T-cell (primary cell): ENCODE measurements at regions not wholly inside any gene's neighbourhood (a gene's known extent, or its start where the extent isn't known, plus 50 kb on each side); places are given as distances from the start of the nearest gene placed in this dataset.
"Not testable (repeated sequence)": the region's sequence is repeated elsewhere in the genome, so short reads cannot be mapped to it uniquely, and the experiment has no call there.

Source experiments
- ATAC-seq, 4 experiments: fragments of 200-7000 bp in 3 of 4; fragments of 150-1000 bp in 1 of 4; cut with Tn5 transposase; replicated peaks in 1 of 4; 1 replicate in 3 of 4; 2 replicates in 1 of 4; pipeline ENCODE4 v1.10.0; 2021; ENCODE audit warnings: moderate library complexity in 3 of 4, mild to moderate bottlenecking in 2 of 4, moderate number of reproducible peaks in 1 of 4
- CTCF ChIA-PET, 2 donors: fragments of 300-600 bp; sonication (Branson Sonifier 250); formaldehyde crosslinking; loops; one replicate each; lab custom pipeline; 2022; ENCODE audit warnings: antibody characterized with exemption in 2 of 2; lab: Charles Lee
- POLR2A ChIA-PET, 2 donors: fragments of 300-600 bp; sonication (Branson Sonifier 250); formaldehyde crosslinking; loops; one replicate each; lab custom pipeline; 2022; ENCODE audit warnings: antibody characterized with exemption in 2 of 2; lab: Charles Lee
- DNase-seq, 35 experiments: peaks; one replicate each; pipeline versions ENCODE4 v3.0.0 to v3.0.0-alpha.2; 2013 to 2023
- H3K27ac ChIP-seq: one replicate; pipeline ENCODE4 v1.5.1; 2013; ENCODE audit warnings: low read length
- H3K27me3 ChIP-seq, 2 experiments: replicated peaks in 1 of 2; 1 replicate in 1 of 2; 2 replicates in 1 of 2; pipeline versions ENCODE4 v1.6.1 to v1.7.0; 2013; ENCODE audit warnings: low read length in 1 of 2, mixed read lengths in 1 of 2; ENCODE audit not compliant: control insufficient read depth in 2 of 2, insufficient read depth in 2 of 2; ENCODE audit errors: extremely low read depth in 1 of 2
- H3K36me3 ChIP-seq, 2 donors: 1 replicate in 1 of 2; 2 replicates in 1 of 2; pipeline versions ENCODE4 v1.6.1 to v1.7.0; 2013; ENCODE audit warnings: low read length in 1 of 2; ENCODE audit not compliant: control insufficient read depth in 2 of 2, insufficient read depth in 1 of 2; ENCODE audit errors: extremely low read depth in 1 of 2
- H3K4me1 ChIP-seq, 2 experiments: 1 replicate in 1 of 2; 2 replicates in 1 of 2; pipeline versions ENCODE4 v1.6.1 to v1.7.0; 2013; ENCODE audit warnings: low read length in 2 of 2, mixed read lengths in 1 of 2; ENCODE audit not compliant: insufficient read depth in 2 of 2, control insufficient read depth in 1 of 2; ENCODE audit errors: extremely low read depth in 1 of 2
- H3K4me3 ChIP-seq, 2 donors: 1 replicate in 1 of 2; 2 replicates in 1 of 2; pipeline versions ENCODE4 v1.5.1 to v1.7.0; 2013; ENCODE audit warnings: mild to moderate bottlenecking in 2 of 2, low read length in 1 of 2, moderate library complexity in 1 of 2; ENCODE audit not compliant: control insufficient read depth in 1 of 2; ENCODE audit errors: extremely low read depth in 1 of 2
- H3K9me3 ChIP-seq: 2 replicates; pipeline ENCODE4 v1.7.0; 2013
- H3K27ac Mint-ChIP-seq, 2 donors: one replicate each; pipeline ENCODE4 v1.8.0; 2020 to 2021; ENCODE audit warnings: mild to moderate bottlenecking in 2 of 2, mixed read lengths in 2 of 2
- H3K27me3 Mint-ChIP-seq, 2 donors: one replicate each; pipeline ENCODE4 v1.8.0; 2021 to 2022; ENCODE audit warnings: mixed read lengths in 2 of 2
- H3K36me3 Mint-ChIP-seq: one replicate; pipeline ENCODE4 v1.8.0; 2021; ENCODE audit warnings: mixed read lengths
- H3K4me1 Mint-ChIP-seq, 3 donors: one replicate each; pipeline ENCODE4 v1.8.0; 2020 to 2022; ENCODE audit warnings: mixed read lengths in 3 of 3, mild to moderate bottlenecking in 1 of 3
- H3K4me3 Mint-ChIP-seq, 3 donors: one replicate each; pipeline ENCODE4 v1.8.0; 2020 to 2022; ENCODE audit warnings: mild to moderate bottlenecking in 3 of 3, mixed read lengths in 3 of 3, moderate library complexity in 3 of 3
- H3K9me3 Mint-ChIP-seq, 3 donors: one replicate each; pipeline ENCODE4 v1.8.0; 2020 to 2022; ENCODE audit warnings: mixed read lengths in 3 of 3
- WGBS: methylation state at CpG from one replicate; pipeline ENCODE4 v1.1.5; 2013; ENCODE audit warnings: missing lambda C conversion rate; ENCODE audit not compliant: insufficient coverage; 5-methylcytosine and 5-hydroxymethylcytosine counted together

DNA sequence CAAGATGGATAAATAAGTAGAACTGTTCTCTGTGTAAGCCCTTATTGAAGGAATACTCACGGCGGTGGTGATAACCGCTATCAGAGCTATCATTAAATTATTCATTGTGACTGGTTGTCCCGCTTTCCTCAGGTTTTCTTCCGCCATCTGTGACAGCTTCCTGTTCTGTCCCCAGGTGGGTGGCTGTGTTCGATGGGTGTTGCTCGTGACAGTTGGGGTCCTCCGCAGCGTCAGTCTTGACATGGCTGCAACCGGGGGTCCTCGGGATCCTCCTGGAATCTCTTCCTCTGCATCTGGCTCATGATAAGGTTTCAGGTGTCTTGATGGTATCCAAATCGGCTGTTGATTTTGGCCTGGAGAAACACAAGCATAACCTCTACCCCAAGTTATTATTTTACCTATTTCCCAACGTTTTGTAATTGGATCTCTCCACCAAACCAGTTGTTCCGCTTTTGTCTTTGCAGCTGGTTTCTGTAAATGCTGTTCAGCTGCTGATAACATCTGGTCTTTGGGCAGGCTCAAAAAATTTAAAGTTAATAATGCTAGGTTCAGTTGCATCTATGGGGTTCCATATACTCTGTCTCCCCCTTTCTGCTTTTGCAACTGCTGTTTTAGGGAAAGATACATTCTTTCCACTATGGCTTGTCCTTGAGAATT lies 58.1 kb upstream of the INSIG1 start:
- H3K36me3 Mint-ChIP-seq, H3K27ac ChIP-seq, H3K4me1 Mint-ChIP-seq, H3K27ac Mint-ChIP-seq, H3K4me3 Mint-ChIP-seq, ATAC-seq, CTCF ChIA-PET, H3K9me3 Mint-ChIP-seq, DNase-seq, H3K36me3 ChIP-seq, POLR2A ChIA-PET, H3K4me1 ChIP-seq, H3K4me3 ChIP-seq, H3K9me3 ChIP-seq: not testable (repeated sequence)
- peaks cover 0 to 15% of the 10 kb centered on the region in 2 experiments for H3K27me3 ChIP-seq
- WGBS = 31% methylated on average over 11 of the region's 14 CpGs
- H3K27me3 Mint-ChIP-seq = peaks cover 21 to 32% of the 10 kb centered on the region in 2 donors

- 82% methylated on average over 5 of the region's 5 CpGs for WGBS
- H3K36me3 Mint-ChIP-seq = no peaks in the 10 kb centered on the region
- no peak overlapping the region for H3K27ac Mint-ChIP-seq
- Histone ChIP-seq H3K27me3 (peaks cover 0 to 10% of the 10 kb centered on the region in 2 experiments), H3K4me3 (no peak overlapping the region), H3K27ac (no peak overlapping the region), H3K4me1 (no peaks in the 10 kb centered on the region), H3K36me3 (no peaks in the 10 kb centered on the region), H3K9me3 (no peaks in the 10 kb centered on the region)
- peaks cover 4 to 20% of the 10 kb centered on the region in 2 donors for H3K27me3 Mint-ChIP-seq
- ATAC-seq = no peak
- ChIA-PET CTCF (no interaction called here), POLR2A (no interaction called here)
- no peaks in the 10 kb centered on the region for H3K4me1 Mint-ChIP-seq
- H3K4me3 Mint-ChIP-seq = no peak overlapping the region
- DNase-seq = no peak
- H3K9me3 Mint-ChIP-seq = no peaks in the 10 kb centered on the region
Measured at GRCh38 chr7:155244675-155245074, 53.0 kb upstream of the INSIG1 start.

DNA sequence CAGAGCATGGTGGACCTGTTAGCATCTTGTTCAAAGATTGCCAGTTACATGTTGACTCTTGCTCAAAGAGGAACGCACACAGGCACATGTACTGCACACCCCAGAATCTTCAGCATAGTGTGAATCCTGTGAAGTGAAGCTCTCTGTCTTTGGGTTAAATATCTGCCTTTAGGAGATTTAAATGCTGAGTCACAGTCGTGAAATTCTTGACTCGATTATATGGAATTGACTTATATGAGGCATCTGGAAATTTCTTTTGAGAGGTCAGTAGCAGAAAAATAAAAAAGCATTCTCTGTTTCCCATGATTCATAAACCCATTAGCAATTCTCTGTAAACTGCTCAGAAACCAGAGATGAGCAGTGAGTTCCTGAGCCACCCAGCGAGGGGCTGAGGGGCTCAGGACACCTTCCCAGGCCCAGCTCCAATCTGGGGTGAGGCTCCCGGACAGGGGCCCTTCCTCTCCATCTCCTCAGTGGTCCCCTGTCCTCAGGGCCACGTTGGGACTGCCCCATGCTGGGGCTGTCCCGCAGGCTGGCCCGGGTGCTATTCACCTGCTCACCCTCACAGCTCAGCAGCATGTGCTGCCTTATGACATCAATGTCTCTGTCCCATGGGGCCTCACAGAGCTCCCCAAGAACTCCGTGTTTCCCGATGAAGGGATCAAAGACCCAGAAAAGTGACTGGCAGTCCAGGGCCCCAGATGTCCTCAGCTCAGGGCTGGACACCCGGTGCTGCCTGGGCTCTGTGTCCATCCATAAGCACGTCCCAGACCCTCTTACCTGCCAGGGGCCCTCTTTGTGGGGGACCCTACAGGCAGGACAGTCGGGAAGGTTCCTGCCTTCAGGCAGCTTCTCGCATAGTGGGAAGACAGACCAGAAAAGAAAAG lies 50.0 kb upstream of the INSIG1 start:
- H3K4me3 Mint-ChIP-seq = no peak overlapping the region
- no peak for ATAC-seq
- H3K36me3 Mint-ChIP-seq = no peaks in the 10 kb centered on the region
- H3K36me3 ChIP-seq = no peaks in the 10 kb centered on the region
- H3K9me3 Mint-ChIP-seq = no peaks in the 10 kb centered on the region
- H3K4me3 ChIP-seq = no peak overlapping the region
- POLR2A ChIA-PET = no interaction called here
- H3K27me3 Mint-ChIP-seq = peaks cover 5 to 19% of the 10 kb centered on the region in 2 donors
- 83% methylated on average over 9 of the region's 14 CpGs for WGBS
- H3K4me1 Mint-ChIP-seq = no peaks in the 10 kb centered on the region
- H3K27ac ChIP-seq = no peak overlapping the region
- CTCF ChIA-PET = no interaction called here
- H3K27me3 ChIP-seq = peaks cover 0 to 30% of the 10 kb centered on the region in 2 experiments
- no peak overlapping the region for H3K27ac Mint-ChIP-seq
- H3K4me1 ChIP-seq = no peaks in the 10 kb centered on the region
- no peaks in the 10 kb centered on the region for H3K9me3 ChIP-seq
- DNase-seq = no peak
